Effector memory CD4-positive, alpha-beta T cell (primary cell): ENCODE measurements at regions not wholly inside any gene's neighbourhood (a gene's known extent, or its start where the extent isn't known, plus 50 kb on each side); places are given as distances from the start of the nearest gene placed in this dataset.

Source experiments
- DNase-seq, 3 donors: peaks; one replicate each; pipeline ENCODE4 v3.0.0-alpha.2; 2020
- H3K27ac ChIP-seq: 2 replicates; pipeline ENCODE4 v1.7.0; 2013; ENCODE audit warnings: mild to moderate bottlenecking, low read length, moderate library complexity; ENCODE audit not compliant: insufficient read depth, poor library complexity, severe bottlenecking
- H3K27me3 ChIP-seq: replicated peaks from 2 replicates; pipeline ENCODE4 v1.7.0; 2013; ENCODE audit warnings: mild to moderate bottlenecking, low read length; ENCODE audit not compliant: insufficient read depth, control insufficient read depth, poor library complexity, severe bottlenecking
- H3K36me3 ChIP-seq: 2 replicates; pipeline ENCODE4 v1.7.0; 2013; ENCODE audit warnings: mild to moderate bottlenecking, low read length, moderate library complexity; ENCODE audit not compliant: control insufficient read depth, insufficient read depth
- H3K4me1 ChIP-seq: 2 replicates; pipeline ENCODE4 v1.7.0; 2013; ENCODE audit warnings: low read length, mild to moderate bottlenecking; ENCODE audit not compliant: control insufficient read depth, insufficient read depth, poor library complexity, severe bottlenecking
- H3K4me3 ChIP-seq: 2 replicates; pipeline ENCODE4 v1.7.0; 2013; ENCODE audit warnings: low read length, low read depth, mild to moderate bottlenecking; ENCODE audit not compliant: insufficient read depth, poor library complexity, severe bottlenecking
- H3K9me3 ChIP-seq: 2 replicates; pipeline ENCODE4 v1.7.0; 2013; ENCODE audit warnings: mild to moderate bottlenecking, low read length, moderate library complexity; ENCODE audit not compliant: control insufficient read depth

DNA sequence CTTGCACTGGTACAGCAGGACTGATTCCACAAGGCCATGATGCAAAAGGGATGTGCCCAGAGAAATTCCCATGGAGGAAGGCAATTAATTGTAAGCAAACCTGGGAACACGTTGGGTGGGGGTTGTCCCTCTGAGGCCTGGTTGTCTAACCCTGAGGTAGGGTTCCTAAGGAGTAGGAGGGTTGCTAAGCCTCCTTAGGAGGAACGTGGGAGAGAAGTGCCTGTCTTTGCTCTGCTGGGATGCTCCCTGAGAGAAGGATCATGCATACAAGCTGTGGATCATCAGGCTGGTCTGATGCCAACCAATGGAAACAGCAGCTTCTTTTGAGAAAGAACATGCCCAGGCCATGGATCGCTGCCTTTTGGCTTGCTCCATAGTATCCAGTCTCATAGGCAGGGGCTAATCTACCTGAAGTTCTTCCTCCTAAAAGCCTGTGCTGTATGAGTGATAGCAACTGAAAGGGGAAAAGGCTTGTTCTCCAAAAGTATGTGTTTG, 203.7 kb upstream of the NPVF start:
- no peak overlapping the region for H3K27ac ChIP-seq
- H3K4me1 ChIP-seq: no peaks in the 10 kb centered on the region
- no peaks in the 10 kb centered on the region for H3K27me3 ChIP-seq
- no peak overlapping the region for H3K4me3 ChIP-seq
- H3K36me3 ChIP-seq: no peaks in the 10 kb centered on the region
- DNase-seq: no peak
- no peaks in the 10 kb centered on the region for H3K9me3 ChIP-seq

DNA sequence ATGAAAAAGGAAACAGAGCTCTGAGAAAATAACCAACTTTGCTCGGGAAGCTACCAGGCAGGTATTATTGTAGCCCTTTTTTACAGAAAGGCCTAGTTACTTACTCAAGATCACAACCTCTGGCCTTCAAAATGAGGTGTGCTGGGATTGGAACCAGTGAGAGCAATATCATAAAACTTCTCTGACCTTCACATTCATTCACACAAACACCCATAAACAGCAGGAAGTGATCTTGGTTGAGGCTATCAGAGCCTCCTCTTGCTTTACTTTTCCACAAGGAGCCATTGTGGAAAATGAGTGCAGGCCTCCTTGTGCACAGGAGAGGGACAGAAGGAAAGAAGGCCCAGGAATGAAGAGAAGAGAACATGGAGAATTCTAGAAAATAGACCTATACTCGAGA, 204.5 kb upstream of the NPVF start:
- H3K4me1 ChIP-seq: no peaks in the 10 kb centered on the region
- DNase-seq: no peak
- no peak overlapping the region for H3K27ac ChIP-seq
- no peaks in the 10 kb centered on the region for H3K9me3 ChIP-seq
- no peak overlapping the region for H3K4me3 ChIP-seq
- H3K27me3 ChIP-seq: no peaks in the 10 kb centered on the region
- H3K36me3 ChIP-seq: no peaks in the 10 kb centered on the region

DNA sequence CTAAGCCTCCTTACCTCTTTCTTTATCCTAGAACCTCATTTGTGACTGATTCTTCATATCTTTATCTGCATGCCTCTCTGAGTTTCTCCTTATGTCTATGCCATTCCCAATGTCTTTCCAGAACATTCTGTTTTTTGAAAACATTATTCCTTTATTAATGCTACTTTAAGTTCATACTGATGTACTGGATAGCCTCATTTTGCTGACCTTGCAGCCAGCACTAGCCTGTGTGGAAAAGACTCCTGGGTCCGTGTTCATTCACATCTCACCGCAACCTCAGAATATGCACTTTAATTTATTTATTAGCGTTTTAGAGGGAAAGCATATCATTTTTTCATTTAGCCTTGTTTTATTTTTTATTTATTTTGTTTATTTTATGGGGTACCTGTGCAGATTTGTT, 208.1 kb upstream of the NPVF start:
- Histone ChIP-seq H3K27me3 (no peaks in the 10 kb centered on the region), H3K4me1 (no peaks in the 10 kb centered on the region), H3K4me3 (no peak overlapping the region), H3K36me3 (no peaks in the 10 kb centered on the region), H3K27ac (no peak overlapping the region), H3K9me3 (no peaks in the 10 kb centered on the region)
- no peak for DNase-seq

DNA sequence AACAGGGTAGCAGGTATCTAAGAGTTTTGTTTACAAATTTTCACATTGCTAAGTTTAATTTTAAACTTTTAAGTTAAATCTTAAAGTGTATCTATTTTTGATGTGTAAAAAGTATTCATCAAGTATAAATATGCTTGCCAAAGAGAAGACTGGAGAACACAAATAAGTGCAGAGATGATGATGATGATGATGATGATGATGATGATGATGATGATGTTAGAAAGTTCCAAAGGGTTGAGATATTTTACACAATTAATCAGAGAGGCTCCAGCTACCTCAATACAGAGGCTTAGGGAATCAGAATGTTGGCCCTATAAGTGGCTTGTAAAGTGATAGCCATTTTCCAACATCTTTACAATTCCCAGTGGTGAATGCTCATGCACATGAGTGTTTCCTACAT, 209.0 kb upstream of the NPVF start:
- no peaks in the 10 kb centered on the region for H3K36me3 ChIP-seq

DNA sequence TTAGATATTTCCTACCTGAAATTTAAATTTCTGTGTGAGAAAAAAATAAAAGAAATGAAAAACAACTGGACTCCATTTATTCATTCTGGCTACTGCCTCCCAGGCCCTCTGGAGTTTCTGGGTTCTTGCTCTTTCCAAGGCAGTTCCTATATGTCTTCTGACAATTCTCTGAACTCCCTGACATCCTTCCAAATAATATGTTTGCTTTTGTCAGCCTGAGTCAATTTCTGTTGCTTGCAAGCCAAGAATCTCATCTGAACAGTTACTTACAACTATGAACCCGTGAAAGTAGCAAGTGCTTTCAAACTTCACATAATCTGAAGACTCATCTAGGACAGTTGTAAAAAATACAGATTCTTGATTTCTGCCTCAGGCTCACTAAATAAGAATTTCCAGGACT, 216.7 kb upstream of the NPVF start:
- H3K36me3 ChIP-seq: no peaks in the 10 kb centered on the region
- DNase-seq: no peak
- H3K4me1 ChIP-seq: no peaks in the 10 kb centered on the region
- no peaks in the 10 kb centered on the region for H3K27me3 ChIP-seq
- no peak overlapping the region for H3K27ac ChIP-seq
- no peaks in the 10 kb centered on the region for H3K9me3 ChIP-seq
- no peak overlapping the region for H3K4me3 ChIP-seq

More for the DNA sequence above, 209.0 kb upstream of the NPVF start:
- no peak overlapping the region for H3K4me3 ChIP-seq
- H3K9me3 ChIP-seq: no peaks in the 10 kb centered on the region
- no peaks in the 10 kb centered on the region for H3K27me3 ChIP-seq
- no peak overlapping the region for H3K27ac ChIP-seq
- DNase-seq: no peak
- H3K4me1 ChIP-seq: no peaks in the 10 kb centered on the region

DNA sequence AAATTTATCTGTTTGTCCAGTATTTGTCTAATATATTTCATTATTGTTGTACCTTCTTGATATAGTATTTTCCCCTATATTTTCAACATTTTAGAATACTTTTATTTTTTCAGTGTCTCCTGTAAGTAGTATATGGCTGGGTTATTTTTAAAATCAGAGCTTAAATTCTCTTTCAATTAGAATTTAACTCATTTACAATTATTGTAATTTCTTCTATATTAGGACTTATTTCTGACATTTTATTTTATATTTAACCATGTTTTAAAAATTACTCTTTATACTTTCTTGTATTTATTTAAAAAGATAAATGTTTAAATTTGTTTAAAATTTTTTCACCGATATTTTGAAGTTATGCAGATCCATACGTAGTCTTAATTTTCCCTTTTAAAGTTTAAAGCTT, 220.0 kb upstream of the NPVF start:
- H3K9me3 ChIP-seq: no peaks in the 10 kb centered on the region
- H3K36me3 ChIP-seq: no peaks in the 10 kb centered on the region
- no peak overlapping the region for H3K27ac ChIP-seq
- no peaks in the 10 kb centered on the region for H3K4me1 ChIP-seq
- no peak for DNase-seq
- H3K4me3 ChIP-seq: no peak overlapping the region
- H3K27me3 ChIP-seq: no peaks in the 10 kb centered on the region

DNA sequence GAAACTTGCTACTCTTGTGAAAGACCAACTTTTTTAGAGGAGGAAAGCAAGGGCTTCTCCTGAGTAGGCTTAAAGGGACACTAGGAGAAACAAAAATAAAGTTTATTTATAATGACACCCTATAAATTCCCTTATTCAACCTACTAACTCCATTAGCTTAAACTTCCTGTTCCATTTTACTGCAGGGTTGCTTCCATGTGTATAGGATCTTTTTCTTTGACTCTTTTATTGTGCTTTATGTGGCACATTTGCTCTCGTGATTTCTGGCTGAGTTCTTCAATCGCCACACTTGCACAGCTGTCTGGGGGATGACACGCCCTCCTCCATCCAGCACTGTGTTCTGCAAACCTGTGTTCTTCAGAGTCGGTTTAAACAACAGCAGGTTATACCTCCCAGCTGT, 225.7 kb upstream of the NPVF start:
- H3K4me1 ChIP-seq: no peaks in the 10 kb centered on the region
- no peaks in the 10 kb centered on the region for H3K36me3 ChIP-seq
- no peak overlapping the region for H3K27ac ChIP-seq
- H3K27me3 ChIP-seq: no peaks in the 10 kb centered on the region
- no peak overlapping the region for H3K4me3 ChIP-seq
- DNase-seq: no peak
- H3K9me3 ChIP-seq: no peaks in the 10 kb centered on the region

DNA sequence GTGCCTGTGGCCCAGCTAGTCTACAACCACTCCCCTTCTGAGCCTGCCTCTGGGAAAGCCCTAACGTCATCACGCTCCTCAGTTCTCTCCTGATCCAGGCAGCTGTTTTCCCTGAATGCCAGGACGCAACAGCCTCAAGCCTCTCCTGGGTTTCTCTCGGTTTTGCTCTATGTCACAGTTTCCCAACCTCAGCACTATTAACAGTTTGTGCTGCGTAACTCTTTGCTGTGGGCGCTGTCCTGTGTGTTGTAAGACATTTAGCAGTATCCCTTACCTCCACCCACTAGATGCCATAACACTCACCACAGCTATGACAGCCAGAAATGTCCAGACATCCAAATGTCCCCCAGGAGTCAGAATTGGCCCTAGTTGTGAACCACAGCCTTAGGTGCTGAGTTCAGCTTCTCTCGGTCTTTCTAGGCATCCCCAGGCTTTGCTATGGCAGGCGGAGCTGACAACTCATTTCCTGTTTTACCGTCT, 226.3 kb upstream of the NPVF start:
- no peak for DNase-seq

DNA sequence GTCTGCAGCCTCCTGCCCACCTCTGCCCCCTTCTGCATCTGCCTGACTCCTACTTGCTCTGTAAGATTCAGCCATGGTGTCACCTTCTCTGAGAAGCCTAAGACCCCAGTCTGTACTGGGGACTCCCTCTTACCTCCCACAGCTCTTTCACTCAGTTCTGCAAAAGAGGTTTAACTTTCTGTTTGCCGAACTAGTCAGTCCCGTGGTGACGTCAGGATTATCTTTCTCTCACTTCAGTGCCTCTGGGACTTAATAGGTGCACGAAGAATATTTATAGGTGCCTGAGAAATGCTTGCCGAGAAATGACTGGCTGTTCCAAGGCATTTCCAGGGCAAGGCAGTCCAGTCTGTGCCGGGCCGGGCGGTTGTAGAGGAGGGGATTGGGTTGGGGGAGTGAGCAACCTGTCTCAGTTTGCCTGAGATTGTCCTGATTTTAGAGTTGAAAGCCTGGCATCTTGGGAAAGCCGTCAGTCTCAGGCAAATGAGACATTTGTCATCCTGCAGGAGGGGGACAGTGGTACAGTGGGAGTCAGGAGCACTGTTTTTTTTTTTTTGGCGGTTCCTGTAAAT, 227.5 kb upstream of the NPVF start:
- Histone ChIP-seq H3K4me3 (no peak overlapping the region), H3K27me3 (no peaks in the 10 kb centered on the region), H3K27ac (no peak overlapping the region), H3K36me3 (no peaks in the 10 kb centered on the region), H3K4me1 (no peaks in the 10 kb centered on the region), H3K9me3 (no peaks in the 10 kb centered on the region)
- no peak for DNase-seq

More for the DNA sequence above, 226.3 kb upstream of the NPVF start:
- H3K27me3 ChIP-seq: no peaks in the 10 kb centered on the region
- no peak overlapping the region for H3K27ac ChIP-seq
- no peak overlapping the region for H3K4me3 ChIP-seq
- H3K36me3 ChIP-seq: no peaks in the 10 kb centered on the region
- no peaks in the 10 kb centered on the region for H3K9me3 ChIP-seq
- no peaks in the 10 kb centered on the region for H3K4me1 ChIP-seq

DNA sequence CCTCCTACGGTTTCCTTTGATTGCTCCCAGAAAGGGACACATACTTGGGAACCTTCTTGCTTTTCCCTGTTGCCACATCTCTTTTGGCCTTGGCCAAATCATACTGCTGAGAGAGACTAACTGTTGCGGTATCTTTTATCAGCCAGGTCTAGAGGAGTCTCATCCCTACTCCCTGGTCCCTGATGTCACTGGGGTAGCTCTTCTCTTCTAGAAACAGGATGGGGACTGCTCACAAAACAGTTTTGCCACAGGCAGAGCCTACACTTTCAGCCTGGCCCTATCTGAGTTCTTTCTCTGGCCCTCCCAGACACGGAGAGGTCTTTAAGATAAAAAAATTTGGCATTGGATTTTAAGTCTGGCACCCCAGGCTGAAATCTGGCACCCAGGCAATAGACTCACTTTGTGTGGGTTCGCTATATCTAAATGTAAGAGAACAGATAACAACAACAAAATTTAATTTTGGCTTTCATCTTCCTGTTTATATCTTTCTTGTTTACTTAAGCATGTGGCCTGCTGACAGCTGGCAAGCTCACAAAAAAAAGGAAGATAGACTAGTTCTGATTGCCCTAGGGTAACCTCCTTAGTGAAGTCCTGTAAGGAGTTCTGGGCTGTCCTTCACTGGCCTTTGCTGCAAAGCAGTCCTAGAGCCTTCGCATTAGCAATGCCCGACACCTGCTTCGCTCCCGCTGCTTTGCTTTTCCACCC, 228.3 kb upstream of the NPVF start:
- Histone ChIP-seq H3K27me3 (no peaks in the 10 kb centered on the region), H3K36me3 (no peaks in the 10 kb centered on the region), H3K4me1 (no peaks in the 10 kb centered on the region), H3K9me3 (no peaks in the 10 kb centered on the region), H3K27ac (no peak overlapping the region), H3K4me3 (no peak overlapping the region)
- no peak for DNase-seq
